Lung (tissue), 11 donors: ENCODE measurements at regions not wholly inside any gene's neighbourhood (a gene's known extent, or its start where the extent isn't known, plus 50 kb on each side); places are given as distances from the start of the nearest gene placed in this dataset.

Experiments used
- ATAC-seq: fragments of 200-7000 bp; cut with Tn5 transposase; one replicate; pipeline ENCODE4 v1.9.1; 2020; ENCODE audit warnings: moderate number of reproducible peaks; ENCODE audit not compliant: insufficient read depth, low FRiP score
- DNase-seq, 3 donors: peaks; one replicate each; pipeline ENCODE4 v3.0.0-alpha.2; 2013 to 2017
- H3K27ac ChIP-seq, 2 donors: one replicate each; pipeline ENCODE4 v1.5.1; 2013; ENCODE audit warnings: mild to moderate bottlenecking in 2 of 2, moderate library complexity in 2 of 2, control low read depth in 1 of 2, inconsistent platforms in 1 of 2, low read depth in 1 of 2, low read length in 1 of 2
- H3K27me3 ChIP-seq, 3 donors: one replicate each; pipeline ENCODE4 v1.5.1; 2013; ENCODE audit warnings: low read length in 2 of 3; ENCODE audit not compliant: control insufficient read depth in 3 of 3, insufficient read depth in 3 of 3
- H3K36me3 ChIP-seq, 4 donors: one replicate each; pipeline ENCODE4 v1.5.1; 2013; ENCODE audit warnings: low read length in 4 of 4, mild to moderate bottlenecking in 1 of 4, moderate library complexity in 1 of 4; ENCODE audit not compliant: control insufficient read depth in 4 of 4, insufficient read depth in 4 of 4
- H3K4me1 ChIP-seq, 5 donors: one replicate each; pipeline ENCODE4 v1.5.1; 2013; ENCODE audit warnings: low read length in 5 of 5, mild to moderate bottlenecking in 2 of 5, moderate library complexity in 1 of 5; ENCODE audit not compliant: control insufficient read depth in 5 of 5, insufficient read depth in 5 of 5
- H3K4me3 ChIP-seq: one replicate; pipeline ENCODE4 v1.5.1; 2013; ENCODE audit warnings: mild to moderate bottlenecking, control low read depth, moderate library complexity
- H3K9ac ChIP-seq, 2 donors: one replicate each; pipeline ENCODE4 v1.5.1; 2013; ENCODE audit warnings: low read length in 2 of 2, control low read depth in 1 of 2; ENCODE audit not compliant: insufficient read depth in 1 of 2
- H3K9me3 ChIP-seq, 4 donors: one replicate each; pipeline ENCODE4 v1.5.1; 2013; ENCODE audit warnings: low read length in 3 of 4, mild to moderate bottlenecking in 1 of 4, moderate library complexity in 1 of 4; ENCODE audit not compliant: control insufficient read depth in 4 of 4, insufficient read depth in 3 of 4
- WGBS, 2 donors: extraction: QIAGEN DNeasy Blood & Tissue Kit; methylation state at CpG; one replicate each; pipeline ENCODE4 v1.1.7; 2013; 5-methylcytosine and 5-hydroxymethylcytosine counted together
- TF ChIP-seq, protein P1 (sequence below): IDR thresholded peaks from 2 replicates; pipeline ENCODE4 v1.5.1; 2012; ENCODE audit warnings: mild to moderate bottlenecking; ENCODE audit errors: control extremely low read depth, extremely low read depth
- donor health status: control.
- donor health status: control.
- donor health status: Bipolar disorder and iron deficiency.
- donor health status: healthy.
- donor health status: DM: yes; HTN: yes; CAD: no.

DNA sequence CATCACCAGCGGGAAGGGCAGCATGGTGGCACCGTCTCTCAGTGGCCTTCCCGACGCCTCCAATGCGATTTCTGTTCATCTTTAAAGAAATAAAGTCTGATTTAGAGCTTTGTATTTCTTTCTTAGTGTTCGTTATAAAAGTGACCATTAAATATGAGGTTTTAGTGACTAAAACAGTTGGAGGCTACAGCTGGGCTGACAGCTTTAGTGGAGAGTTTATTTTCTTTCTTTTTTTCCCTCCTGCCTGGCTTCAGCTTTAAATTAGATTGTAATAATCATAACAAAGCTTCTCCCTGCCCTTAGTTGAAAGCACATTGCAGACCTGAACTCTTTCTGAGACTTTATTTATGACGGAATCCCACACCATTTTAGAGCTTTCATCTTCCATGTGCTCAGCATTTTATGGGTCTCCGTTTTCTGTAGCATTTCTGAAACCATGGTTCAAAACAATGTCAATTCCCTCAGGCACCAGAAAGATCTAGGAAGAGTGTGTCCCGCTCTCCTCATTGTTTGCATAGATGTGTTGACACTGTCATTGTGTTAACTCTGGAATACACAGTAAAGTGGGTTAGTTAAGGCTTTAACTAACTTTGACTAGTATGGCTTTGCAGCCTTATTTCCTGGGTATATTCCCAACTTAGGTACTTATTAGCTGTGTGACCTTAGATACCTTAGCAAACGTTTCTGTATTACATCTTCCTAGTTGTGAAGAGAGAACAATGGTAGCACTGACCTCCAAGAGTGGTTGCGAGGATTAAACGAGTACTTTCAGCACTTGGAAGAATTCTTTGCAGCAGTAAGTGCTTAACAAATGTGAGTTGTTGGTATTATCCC lies 97.4 kb upstream of the PGRMC2 start:
- H3K27me3 ChIP-seq: no peaks in the 10 kb centered on the region
- H3K9me3 ChIP-seq: no peaks in the 10 kb centered on the region
- 85 to 90% methylated on average over 12 of the region's 12 CpGs for whole genome bisulfite sequencing, 2 donors
- peaks cover 0 to 15% (median 7%) of the 10 kb centered on the region in 5 donors for H3K4me1 ChIP-seq
- H3K27ac ChIP-seq: no peak overlapping the region
- no peak overlapping the region for H3K9ac ChIP-seq
- no peaks in the 10 kb centered on the region for H3K36me3 ChIP-seq
- TF ChIP-seq, protein P1, sequence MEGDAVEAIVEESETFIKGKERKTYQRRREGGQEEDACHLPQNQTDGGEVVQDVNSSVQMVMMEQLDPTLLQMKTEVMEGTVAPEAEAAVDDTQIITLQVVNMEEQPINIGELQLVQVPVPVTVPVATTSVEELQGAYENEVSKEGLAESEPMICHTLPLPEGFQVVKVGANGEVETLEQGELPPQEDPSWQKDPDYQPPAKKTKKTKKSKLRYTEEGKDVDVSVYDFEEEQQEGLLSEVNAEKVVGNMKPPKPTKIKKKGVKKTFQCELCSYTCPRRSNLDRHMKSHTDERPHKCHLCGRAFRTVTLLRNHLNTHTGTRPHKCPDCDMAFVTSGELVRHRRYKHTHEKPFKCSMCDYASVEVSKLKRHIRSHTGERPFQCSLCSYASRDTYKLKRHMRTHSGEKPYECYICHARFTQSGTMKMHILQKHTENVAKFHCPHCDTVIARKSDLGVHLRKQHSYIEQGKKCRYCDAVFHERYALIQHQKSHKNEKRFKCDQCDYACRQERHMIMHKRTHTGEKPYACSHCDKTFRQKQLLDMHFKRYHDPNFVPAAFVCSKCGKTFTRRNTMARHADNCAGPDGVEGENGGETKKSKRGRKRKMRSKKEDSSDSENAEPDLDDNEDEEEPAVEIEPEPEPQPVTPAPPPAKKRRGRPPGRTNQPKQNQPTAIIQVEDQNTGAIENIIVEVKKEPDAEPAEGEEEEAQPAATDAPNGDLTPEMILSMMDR: no peak
- no peak for ATAC-seq
- DNase-seq: no peak
- H3K4me3 ChIP-seq: no peak overlapping the region

DNA sequence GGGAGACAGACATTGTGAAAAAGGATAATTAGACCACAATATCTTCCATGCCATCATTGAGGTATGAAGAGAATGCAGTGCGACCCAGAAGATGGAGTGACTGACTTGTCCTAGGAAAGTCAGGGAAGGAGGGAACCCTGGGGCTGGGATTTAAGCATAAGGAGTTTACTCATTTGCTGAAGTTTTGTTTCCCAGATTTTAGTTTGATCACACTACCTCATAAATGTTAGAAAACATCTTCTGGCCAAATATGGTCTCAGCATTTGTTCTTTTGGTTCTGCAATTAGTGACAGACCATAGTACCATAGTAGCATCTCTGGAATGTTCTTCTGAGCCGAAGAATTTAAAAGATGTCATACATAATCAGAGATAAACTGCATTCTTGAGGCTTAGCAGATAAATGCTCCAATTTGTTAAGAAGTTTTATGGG lies 96.5 kb upstream of the PGRMC2 start:
- 85 to 87% methylated on average over 2 of the region's 2 CpGs for whole genome bisulfite sequencing, 2 donors
- Histone ChIP-seq H3K4me3 (no peak overlapping the region), H3K27me3 (no peaks in the 10 kb centered on the region), H3K27ac (no peak overlapping the region), H3K9me3 (no peaks in the 10 kb centered on the region), H3K36me3 (no peaks in the 10 kb centered on the region), H3K4me1 (peaks cover 0 to 11% (median 7%) of the 10 kb centered on the region in 5 donors), H3K9ac (no peak overlapping the region)
- ATAC-seq (no peak), DNase-seq (no peak)
- TF ChIP-seq, protein P1: no peak

DNA sequence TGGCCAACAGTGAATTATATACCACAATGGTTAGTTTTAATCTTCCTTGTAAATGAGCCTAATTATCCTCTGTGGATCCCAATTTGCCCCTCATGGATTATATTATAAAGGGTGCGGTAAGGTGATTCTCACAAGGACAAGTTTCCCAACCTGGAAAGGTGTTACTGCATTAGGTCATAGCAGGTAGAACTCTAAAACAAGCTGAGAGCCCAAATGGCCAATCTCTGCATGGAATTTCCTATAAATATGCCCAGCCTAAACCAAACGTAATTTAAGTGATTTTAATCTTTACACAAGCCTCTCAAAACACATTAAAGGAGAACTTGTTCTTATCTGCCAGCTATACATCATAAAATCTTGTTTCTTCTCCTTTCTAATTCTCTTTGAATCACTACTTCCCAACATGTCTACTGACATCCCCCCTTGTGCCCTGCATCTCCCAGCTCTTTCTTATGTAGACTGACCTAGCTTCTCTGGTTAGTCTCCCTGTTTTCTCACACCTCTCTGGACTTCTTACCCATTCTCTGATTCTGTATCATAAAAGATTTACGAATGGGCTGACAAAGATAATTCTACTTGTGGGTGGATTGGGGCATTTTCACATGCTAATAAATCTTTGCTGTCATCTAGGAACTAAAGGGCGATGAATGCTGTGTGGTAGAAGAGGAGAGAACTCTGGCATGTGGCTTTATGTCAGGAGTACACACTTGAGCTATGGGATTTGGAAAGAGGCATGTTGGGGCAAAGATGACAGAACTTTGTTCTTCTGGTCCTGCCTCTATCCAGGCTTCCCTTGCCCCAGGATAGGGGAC lies 94.3 kb upstream of the PGRMC2 start:
- H3K36me3 ChIP-seq: no peaks in the 10 kb centered on the region
- ATAC-seq: no peak
- H3K9me3 ChIP-seq: peaks cover 0 to 3% (median 1%) of the 10 kb centered on the region in 4 donors
- peaks cover 0 to 7% (median 3%) of the 10 kb centered on the region in 5 donors for H3K4me1 ChIP-seq
- H3K27ac ChIP-seq: no peak overlapping the region
- H3K4me3 ChIP-seq: no peak overlapping the region
- 80 to 87% methylated on average over 4 of the region's 4 CpGs for WGBS, 2 donors
- H3K27me3 ChIP-seq: no peaks in the 10 kb centered on the region
- TF ChIP-seq, protein P1: no peak
- no peak for DNase-seq
- H3K9ac ChIP-seq: no peak overlapping the region
